ENCODE measurements at regions not wholly inside any gene's neighbourhood (a gene's known extent, or its start where the extent isn't known, plus 50 kb on each side); places are given as distances from the start of the nearest gene placed in this dataset.
"Not testable (repeated sequence)": the region's sequence is repeated elsewhere in the genome, so short reads cannot be mapped to it uniquely, and the experiment has no call there.

- Histone ChIP-seq H3K9me3 (ENCODE audit: control insufficient read depth in 3 of 3, low read length in 3 of 3) (no peaks in the 10 kb centered on the region), H3K27me3 (ENCODE audit: control insufficient read depth in 3 of 3, insufficient read depth in 3 of 3, low read length in 3 of 3) (no peaks in the 10 kb centered on the region), H3K4me1 (ENCODE audit: control insufficient read depth in 3 of 3, insufficient read depth in 3 of 3, low read length in 3 of 3) (no peaks in the 10 kb centered on the region), H3K4me3 (ENCODE audit: low read length in 3 of 3) (no peak overlapping the region), H3K27ac (ENCODE audit: low read depth, low read length) (no peak overlapping the region), H3K36me3 (ENCODE audit: control insufficient read depth in 3 of 3, insufficient read depth in 3 of 3, low read length in 3 of 3) (no peaks in the 10 kb centered on the region), H3K9ac (ENCODE audit: low read depth in 1 of 3, low read length in 3 of 3) (no peak overlapping the region)
These were observed 284.9 kb downstream of the FBXO8 start for GRCh38 chr4:173998471-173999144.

GRCh38 chr4:173995779-173996178, 287.7 kb downstream of the FBXO8 start:
- H3K9me3 ChIP-seq (ENCODE audit: control insufficient read depth in 3 of 3, low read length in 3 of 3); H3K9ac ChIP-seq (ENCODE audit: low read depth in 1 of 3, low read length in 3 of 3); H3K27ac ChIP-seq (ENCODE audit: low read depth, low read length); H3K4me1 ChIP-seq (ENCODE audit: control insufficient read depth in 3 of 3, insufficient read depth in 3 of 3, low read length in 3 of 3); H3K36me3 ChIP-seq (ENCODE audit: control insufficient read depth in 3 of 3, insufficient read depth in 3 of 3, low read length in 3 of 3); H3K27me3 ChIP-seq (ENCODE audit: control insufficient read depth in 3 of 3, insufficient read depth in 3 of 3, low read length in 3 of 3); H3K4me3 ChIP-seq (ENCODE audit: low read length in 3 of 3): not testable (repeated sequence)

GRCh38 chr4:173991814-173992213, 291.7 kb downstream of the FBXO8 start:
- no peaks in the 10 kb centered on the region for H3K27me3 ChIP-seq (ENCODE audit: control insufficient read depth in 3 of 3, insufficient read depth in 3 of 3, low read length in 3 of 3)
- H3K36me3 ChIP-seq (ENCODE audit: control insufficient read depth in 3 of 3, insufficient read depth in 3 of 3, low read length in 3 of 3), result no peaks in the 10 kb centered on the region
- no peaks in the 10 kb centered on the region for H3K4me1 ChIP-seq (ENCODE audit: control insufficient read depth in 3 of 3, insufficient read depth in 3 of 3, low read length in 3 of 3)
- H3K27ac ChIP-seq (ENCODE audit: low read depth, low read length), result no peak overlapping the region
- H3K4me3 ChIP-seq (ENCODE audit: low read length in 3 of 3), result no peak overlapping the region
- H3K9me3 ChIP-seq (ENCODE audit: control insufficient read depth in 3 of 3, low read length in 3 of 3), result no peaks in the 10 kb centered on the region
- H3K9ac ChIP-seq (ENCODE audit: low read depth in 1 of 3, low read length in 3 of 3), result no peak overlapping the region

- Histone ChIP-seq H3K27ac (ENCODE audit: low read depth, low read length) (no peak overlapping the region), H3K36me3 (ENCODE audit: control insufficient read depth in 3 of 3, insufficient read depth in 3 of 3, low read length in 3 of 3) (no peaks in the 10 kb centered on the region), H3K9me3 (ENCODE audit: control insufficient read depth in 3 of 3, low read length in 3 of 3) (no peaks in the 10 kb centered on the region), H3K4me3 (ENCODE audit: low read length in 3 of 3) (no peak overlapping the region), H3K9ac (ENCODE audit: low read depth in 1 of 3, low read length in 3 of 3) (no peak overlapping the region), H3K4me1 (ENCODE audit: control insufficient read depth in 3 of 3, insufficient read depth in 3 of 3, low read length in 3 of 3) (no peaks in the 10 kb centered on the region), H3K27me3 (ENCODE audit: control insufficient read depth in 3 of 3, insufficient read depth in 3 of 3, low read length in 3 of 3) (no peaks in the 10 kb centered on the region)
These were observed 292.2 kb downstream of the FBXO8 start for GRCh38 chr4:173991316-173991715.

DNA sequence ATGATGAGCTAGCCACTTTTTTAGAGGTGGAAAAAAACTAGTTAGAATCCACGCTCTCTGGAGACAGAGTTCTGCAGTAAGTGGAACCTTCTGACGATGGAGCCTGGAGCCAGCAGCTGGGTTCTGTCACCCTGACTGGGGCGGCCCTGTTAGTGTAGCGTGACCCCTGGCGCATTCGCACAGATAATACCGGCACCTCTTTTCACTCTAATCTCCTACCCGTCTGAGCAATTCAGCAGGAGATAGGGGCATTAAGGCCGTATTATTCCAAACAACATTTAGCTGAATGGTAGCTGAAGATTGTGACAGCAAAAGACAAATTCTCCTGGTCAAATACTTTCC, 292.6 kb downstream of the FBXO8 start:
- H3K27ac ChIP-seq (ENCODE audit: low read depth, low read length), result no peak overlapping the region
- H3K4me1 ChIP-seq (ENCODE audit: control insufficient read depth in 3 of 3, insufficient read depth in 3 of 3, low read length in 3 of 3), result no peaks in the 10 kb centered on the region
- H3K36me3 ChIP-seq (ENCODE audit: control insufficient read depth in 3 of 3, insufficient read depth in 3 of 3, low read length in 3 of 3), result no peaks in the 10 kb centered on the region
- H3K9me3 ChIP-seq (ENCODE audit: control insufficient read depth in 3 of 3, low read length in 3 of 3), result no peaks in the 10 kb centered on the region
- no peak overlapping the region for H3K4me3 ChIP-seq (ENCODE audit: low read length in 3 of 3)
- no peak overlapping the region for H3K9ac ChIP-seq (ENCODE audit: low read depth in 1 of 3, low read length in 3 of 3)
- no peaks in the 10 kb centered on the region for H3K27me3 ChIP-seq (ENCODE audit: control insufficient read depth in 3 of 3, insufficient read depth in 3 of 3, low read length in 3 of 3)

DNA sequence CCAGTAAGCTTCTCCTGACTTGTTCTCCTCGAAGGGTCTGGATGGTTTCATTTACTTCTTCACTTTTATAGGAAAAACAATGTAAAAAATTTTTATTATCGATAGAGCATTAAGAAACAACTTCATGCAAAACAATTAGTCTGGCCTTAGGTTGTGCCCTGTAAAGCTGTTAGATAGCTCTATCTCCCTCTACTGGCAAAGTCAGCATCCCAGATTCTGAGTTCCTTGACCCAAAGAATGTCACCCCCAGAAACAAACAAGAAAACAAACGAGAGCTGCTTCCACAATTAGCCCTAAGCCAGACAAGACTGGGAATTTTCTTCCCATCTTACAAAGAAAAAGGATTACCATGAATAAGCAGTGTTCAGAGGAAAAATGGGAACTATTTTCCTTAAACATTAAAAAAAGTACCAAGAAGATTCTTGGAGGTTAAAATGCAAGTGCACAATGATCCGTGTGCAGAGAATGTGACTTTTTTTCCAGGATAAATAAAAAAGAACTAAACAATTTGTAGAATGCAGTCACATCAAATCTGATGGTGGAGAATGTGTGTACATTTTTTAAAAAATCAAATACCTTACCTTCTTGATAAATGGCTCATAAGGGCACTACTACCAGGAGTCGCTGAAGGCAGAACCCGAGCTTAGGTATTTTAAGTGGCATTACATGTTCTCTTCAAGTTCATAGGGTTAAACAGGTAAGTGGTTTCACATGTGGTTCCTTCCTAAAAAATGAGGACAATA, 293.2 kb downstream of the FBXO8 start:
- no peak overlapping the region for H3K4me3 ChIP-seq (ENCODE audit: low read length in 3 of 3)
- H3K27me3 ChIP-seq (ENCODE audit: control insufficient read depth in 3 of 3, insufficient read depth in 3 of 3, low read length in 3 of 3), result no peaks in the 10 kb centered on the region
- no peaks in the 10 kb centered on the region for H3K4me1 ChIP-seq (ENCODE audit: control insufficient read depth in 3 of 3, insufficient read depth in 3 of 3, low read length in 3 of 3)
- no peaks in the 10 kb centered on the region for H3K36me3 ChIP-seq (ENCODE audit: control insufficient read depth in 3 of 3, insufficient read depth in 3 of 3, low read length in 3 of 3)
- H3K9ac ChIP-seq (ENCODE audit: low read depth in 1 of 3, low read length in 3 of 3), result no peak overlapping the region
- no peaks in the 10 kb centered on the region for H3K9me3 ChIP-seq (ENCODE audit: control insufficient read depth in 3 of 3, low read length in 3 of 3)
- H3K27ac ChIP-seq (ENCODE audit: low read depth, low read length), result no peak overlapping the region

- not testable (repeated sequence) for H3K4me3 ChIP-seq (ENCODE audit: low read length in 3 of 3); H3K9me3 ChIP-seq (ENCODE audit: control insufficient read depth in 3 of 3, low read length in 3 of 3); H3K36me3 ChIP-seq (ENCODE audit: control insufficient read depth in 3 of 3, insufficient read depth in 3 of 3, low read length in 3 of 3); H3K27me3 ChIP-seq (ENCODE audit: control insufficient read depth in 3 of 3, insufficient read depth in 3 of 3, low read length in 3 of 3); H3K9ac ChIP-seq (ENCODE audit: low read depth in 1 of 3, low read length in 3 of 3); H3K27ac ChIP-seq (ENCODE audit: low read depth, low read length); H3K4me1 ChIP-seq (ENCODE audit: control insufficient read depth in 3 of 3, insufficient read depth in 3 of 3, low read length in 3 of 3)
These were observed 319.9 kb downstream of the FBXO8 start for GRCh38 chr4:173963523-173963922.

- Histone ChIP-seq H3K9ac (ENCODE audit: low read depth in 1 of 3, low read length in 3 of 3) (no peak overlapping the region), H3K27me3 (ENCODE audit: control insufficient read depth in 3 of 3, insufficient read depth in 3 of 3, low read length in 3 of 3) (no peaks in the 10 kb centered on the region), H3K27ac (ENCODE audit: low read depth, low read length) (no peak overlapping the region), H3K4me3 (ENCODE audit: low read length in 3 of 3) (no peak overlapping the region), H3K9me3 (ENCODE audit: control insufficient read depth in 3 of 3, low read length in 3 of 3) (no peaks in the 10 kb centered on the region), H3K36me3 (ENCODE audit: control insufficient read depth in 3 of 3, insufficient read depth in 3 of 3, low read length in 3 of 3) (no peaks in the 10 kb centered on the region), H3K4me1 (ENCODE audit: control insufficient read depth in 3 of 3, insufficient read depth in 3 of 3, low read length in 3 of 3) (no peaks in the 10 kb centered on the region)
These were observed 323.1 kb downstream of the FBXO8 start for GRCh38 chr4:173960398-173960797.

DNA sequence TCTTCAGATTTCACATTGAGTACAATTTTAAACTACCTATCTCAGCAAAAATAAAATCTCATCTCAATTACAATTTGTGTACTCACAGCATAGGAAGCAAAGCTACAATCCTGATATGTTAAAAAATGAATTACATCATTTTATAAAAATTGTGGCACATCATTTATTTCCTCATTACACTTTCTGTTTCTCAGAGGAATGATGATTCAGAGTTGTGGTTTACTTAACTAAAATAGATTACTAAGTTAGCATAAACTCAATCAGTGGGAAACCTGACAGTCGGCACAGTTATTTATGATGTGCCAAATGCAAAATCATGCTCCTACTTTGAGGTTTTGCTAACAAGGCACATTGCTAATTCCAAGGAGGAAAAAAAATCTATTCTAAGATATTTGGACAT, 325.0 kb downstream of the FBXO8 start:
- Histone ChIP-seq H3K27ac (ENCODE audit: low read depth, low read length) (no peak overlapping the region), H3K4me1 (ENCODE audit: control insufficient read depth in 3 of 3, insufficient read depth in 3 of 3, low read length in 3 of 3) (no peaks in the 10 kb centered on the region), H3K36me3 (ENCODE audit: control insufficient read depth in 3 of 3, insufficient read depth in 3 of 3, low read length in 3 of 3) (no peaks in the 10 kb centered on the region), H3K27me3 (ENCODE audit: control insufficient read depth in 3 of 3, insufficient read depth in 3 of 3, low read length in 3 of 3) (no peaks in the 10 kb centered on the region), H3K9ac (ENCODE audit: low read depth in 1 of 3, low read length in 3 of 3) (no peak overlapping the region), H3K9me3 (ENCODE audit: control insufficient read depth in 3 of 3, low read length in 3 of 3) (no peaks in the 10 kb centered on the region), H3K4me3 (ENCODE audit: low read length in 3 of 3) (no peak overlapping the region)

GRCh38 chr4:173943547-173943946, 339.9 kb downstream of the FBXO8 start:
- Histone ChIP-seq H3K9me3 (ENCODE audit: control insufficient read depth in 3 of 3, low read length in 3 of 3) (no peaks in the 10 kb centered on the region), H3K4me1 (ENCODE audit: control insufficient read depth in 3 of 3, insufficient read depth in 3 of 3, low read length in 3 of 3) (no peaks in the 10 kb centered on the region), H3K4me3 (ENCODE audit: low read length in 3 of 3) (no peak overlapping the region), H3K27ac (ENCODE audit: low read depth, low read length) (no peak overlapping the region), H3K36me3 (ENCODE audit: control insufficient read depth in 3 of 3, insufficient read depth in 3 of 3, low read length in 3 of 3) (no peaks in the 10 kb centered on the region), H3K27me3 (ENCODE audit: control insufficient read depth in 3 of 3, insufficient read depth in 3 of 3, low read length in 3 of 3) (no peaks in the 10 kb centered on the region), H3K9ac (ENCODE audit: low read depth in 1 of 3, low read length in 3 of 3) (no peak overlapping the region)
